ENCODE measurements at regions not wholly inside any gene's neighbourhood (a gene's known extent, or its start where the extent isn't known, plus 50 kb on each side); places are given as distances from the start of the nearest gene placed in this dataset.

- DNase-seq: no peak
Observed at GRCh38 chr22:44589831-44590230, 91.8 kb upstream of the RTL6 start.

- DNase-seq: no peak
Observed at GRCh38 chr22:44588348-44588747, 90.3 kb upstream of the RTL6 start.

- DNase-seq: no peak
Observed at GRCh38 chr22:44587737-44588310, 89.8 kb upstream of the RTL6 start.

GRCh38 chr22:44586999-44587736 lies 89.1 kb upstream of the RTL6 start:
- no peak for DNase-seq

- DNase-seq: no peak
Observed at GRCh38 chr22:44586351-44586990, 88.4 kb upstream of the RTL6 start.

- DNase-seq: no peak
Observed at GRCh38 chr22:44585559-44586350, 87.7 kb upstream of the RTL6 start.

- no peak for DNase-seq
Observed at GRCh38 chr22:44584256-44584902, 86.3 kb upstream of the RTL6 start.

- no peak for DNase-seq
Observed at GRCh38 chr22:44583854-44584253, 85.8 kb upstream of the RTL6 start.

GRCh38 chr22:44583061-44583760 lies 85.2 kb upstream of the RTL6 start:
- DNase-seq: no peak

- DNase-seq: no peak
Observed at GRCh38 chr22:44582016-44582415, 84.0 kb upstream of the RTL6 start.

GRCh38 chr22:44581096-44581435 lies 83.0 kb upstream of the RTL6 start:
- DNase-seq: no peak

GRCh38 chr22:44580176-44581095 lies 82.4 kb upstream of the RTL6 start:
- DNase-seq: no peak

- DNase-seq: no peak
Observed at GRCh38 chr22:44578516-44579230, 80.6 kb upstream of the RTL6 start.

GRCh38 chr22:44578110-44578457 lies 80.1 kb upstream of the RTL6 start:
- no peak for DNase-seq

- DNase-seq: no peak
Observed at GRCh38 chr22:44577391-44578109, 79.5 kb upstream of the RTL6 start.

GRCh38 chr22:44576311-44577260 lies 78.6 kb upstream of the RTL6 start:
- no peak for DNase-seq

GRCh38 chr22:44575381-44576268 lies 77.6 kb upstream of the RTL6 start:
- no peak for DNase-seq
